Left lung (tissue), 4 donors: ENCODE measurements at regions not wholly inside any gene's neighbourhood (a gene's known extent, or its start where the extent isn't known, plus 50 kb on each side); places are given as distances from the start of the nearest gene placed in this dataset.

Experiments used
- ATAC-seq: fragments of 200-7000 bp; cut with Tn5 transposase; one replicate; pipeline ENCODE4 v1.9.1; 2020; ENCODE audit warnings: moderate library complexity
- DNase-seq, 4 donors: peaks; one replicate each; pipeline ENCODE4 v3.0.0-alpha.2; 2013 to 2020
- H3K27ac ChIP-seq, 2 donors: fragments of 200-600 bp; sonication (generic) in 1 of 2; one replicate each; pipeline versions ENCODE4 v1.5.0 to v1.8.0; 2020 to 2021
- H3K27me3 ChIP-seq, 2 donors: fragments of 200-600 bp; sonication (generic) in 1 of 2; one replicate each; pipeline versions ENCODE4 v1.5.0 to v1.8.0; 2020 to 2021
- H3K36me3 ChIP-seq, 2 donors: fragments of 200-600 bp; sonication (generic) in 1 of 2; one replicate each; pipeline versions ENCODE4 v1.5.0 to v1.8.0; 2020 to 2021
- H3K4me1 ChIP-seq, 2 donors: fragments of 200-600 bp; one replicate each; pipeline ENCODE4 v1.8.0; 2021
- H3K4me3 ChIP-seq, 2 donors: fragments of 200-600 bp; sonication (generic) in 1 of 2; one replicate each; pipeline versions ENCODE4 v1.5.0 to v1.8.0; 2020 to 2021; ENCODE audit warnings: mild to moderate bottlenecking in 1 of 2
- H3K9me3 ChIP-seq, 2 donors: fragments of 200-600 bp; sonication (generic) in 1 of 2; one replicate each; pipeline versions ENCODE4 v1.5.0 to v1.8.0; 2020 to 2021
- CTCF ChIP-seq, 2 donors: fragments of 200-600 bp; sonication (generic) in 1 of 2; IDR thresholded peaks; one replicate each; pipeline versions ENCODE4 v1.5.0 to v1.8.0; 2021; ENCODE audit warnings: antibody characterized with exemption in 2 of 2
- intact Hi-C, 2 donors: fragments of 100-400 bp; cut with DNase I; formaldehyde crosslinking; loops; one replicate each; pipeline versions ENCODE4 v1.11.2 to v1.14.2; 2022
- donor health status: DM: no; HTN: yes; CAD: no.
- donor health status: DM: no; HTN: no; CAD: no.

DNA sequence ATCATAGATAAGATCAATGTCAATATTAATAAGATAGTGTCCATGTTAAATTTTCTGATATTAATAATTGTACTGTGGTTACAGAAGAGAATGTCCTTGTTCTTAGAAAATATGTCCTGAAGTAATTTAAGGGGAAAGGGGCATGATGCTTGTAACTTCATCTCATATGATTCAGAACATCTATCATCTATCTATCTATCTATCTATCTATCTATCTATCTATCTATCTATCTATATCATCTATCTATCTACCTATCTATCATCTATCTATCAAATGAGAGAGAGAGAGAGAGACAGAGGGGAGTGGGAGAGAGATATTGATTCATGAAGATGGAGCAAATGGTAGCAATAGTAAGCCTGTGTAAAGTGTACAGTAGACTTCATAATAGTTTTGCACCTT is 124.8 kb upstream of the FAT1 start:
- H3K4me1 ChIP-seq = peaks cover 0 to 5% of the 10 kb centered on the region in 2 donors
- H3K27me3 ChIP-seq = no peaks in the 10 kb centered on the region
- no peak overlapping the region for H3K27ac ChIP-seq
- intact Hi-C loops = no loop called here
- TF ChIP-seq CTCF (IDR thresholded peaks at IDR 0.05) = no peak
- H3K36me3 ChIP-seq = no peaks in the 10 kb centered on the region
- peaks cover 0 to 8% of the 10 kb centered on the region in 2 donors for H3K9me3 ChIP-seq
- no peak for ATAC-seq
- H3K4me3 ChIP-seq = no peak overlapping the region
- DNase-seq = no peak

DNA sequence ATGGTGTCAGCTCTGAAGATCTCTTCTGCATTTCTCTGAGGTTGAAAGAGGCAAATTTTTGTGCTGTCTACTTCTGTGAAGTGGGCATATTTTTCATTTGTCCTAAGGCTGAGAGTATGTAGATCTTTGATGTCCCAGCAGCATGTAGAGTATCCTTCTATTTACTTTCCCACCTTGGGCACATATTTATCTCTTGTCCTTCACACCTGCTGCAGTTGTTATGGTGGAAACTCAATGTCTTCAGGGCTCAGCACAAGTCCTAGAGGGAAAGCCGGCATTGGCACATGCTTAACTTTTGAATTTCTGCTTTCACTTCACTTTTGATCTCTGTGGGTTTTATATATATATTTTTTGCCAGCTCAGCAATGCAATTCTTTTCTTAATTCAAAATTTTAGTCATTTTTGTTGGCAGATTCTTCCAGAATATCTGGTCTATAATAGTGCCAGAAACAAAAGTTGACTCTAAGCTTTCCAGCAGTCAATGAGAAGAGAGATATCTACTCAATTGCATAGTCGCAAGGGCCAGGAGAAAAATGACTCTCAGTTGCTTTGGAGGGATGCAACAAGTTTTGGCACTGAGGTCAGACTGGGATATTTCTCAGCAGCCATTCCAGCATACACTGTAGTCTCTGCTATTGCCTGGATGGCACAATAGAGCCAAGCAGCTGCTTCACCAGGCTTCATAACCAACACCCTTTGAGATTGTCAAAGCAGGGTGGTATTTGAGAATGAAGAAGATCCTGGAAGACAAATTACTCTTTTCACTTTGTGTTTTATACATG is 127.8 kb upstream of the FAT1 start:
- Histone ChIP-seq H3K9me3 (peaks cover 0 to 8% of the 10 kb centered on the region in 2 donors), H3K36me3 (no peaks in the 10 kb centered on the region), H3K27ac (no peak overlapping the region), H3K4me3 (no peak overlapping the region), H3K27me3 (no peaks in the 10 kb centered on the region), H3K4me1 (no peaks in the 10 kb centered on the region)
- no peak for TF ChIP-seq CTCF (IDR thresholded peaks at IDR 0.05)
- ATAC-seq (no peak), DNase-seq (no peak)
- intact Hi-C loops = no loop called here

GRCh38 chr4:186852073-186852420 is 128.4 kb upstream of the FAT1 start:
- no peaks in the 10 kb centered on the region for H3K27me3 ChIP-seq
- no peaks in the 10 kb centered on the region for H3K36me3 ChIP-seq
- TF ChIP-seq CTCF (IDR thresholded peaks at IDR 0.05) = no peak
- no peak overlapping the region for H3K4me3 ChIP-seq
- H3K4me1 ChIP-seq = no peaks in the 10 kb centered on the region
- intact Hi-C loops = no loop called here
- no peak overlapping the region for H3K27ac ChIP-seq
- H3K9me3 ChIP-seq = peaks cover 0 to 8% of the 10 kb centered on the region in 2 donors
- DNase-seq (no peak), ATAC-seq (no peak)

DNA sequence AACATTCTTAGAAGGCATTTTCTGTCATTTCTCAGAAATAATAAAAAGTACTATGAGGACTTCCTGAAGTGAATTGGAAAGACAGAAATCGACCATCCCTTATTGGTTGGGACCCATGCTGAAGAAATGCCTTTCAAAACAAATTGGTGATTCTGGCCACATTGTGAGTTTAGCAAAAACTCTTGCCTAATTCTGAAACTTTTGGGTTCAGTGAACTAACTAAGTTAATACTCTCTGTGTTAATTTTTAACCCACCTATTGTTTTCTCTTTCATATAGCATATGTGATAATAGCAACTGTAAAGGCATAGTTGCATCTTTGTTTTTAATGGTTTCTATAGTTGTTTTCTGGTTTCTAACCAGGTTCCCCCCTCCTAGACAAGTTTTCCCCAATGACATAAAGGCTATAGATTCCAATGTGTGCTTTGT is 129.3 kb upstream of the FAT1 start:
- no peak for TF ChIP-seq CTCF (IDR thresholded peaks at IDR 0.05)
- DNase-seq = no peak
- no peak overlapping the region for H3K27ac ChIP-seq
- no peaks in the 10 kb centered on the region for H3K36me3 ChIP-seq
- no peaks in the 10 kb centered on the region for H3K4me1 ChIP-seq
- intact Hi-C loops = no loop called here
- H3K4me3 ChIP-seq = no peak overlapping the region
- no peak for ATAC-seq
- H3K27me3 ChIP-seq = no peaks in the 10 kb centered on the region
- peaks cover 0 to 8% of the 10 kb centered on the region in 2 donors for H3K9me3 ChIP-seq

DNA sequence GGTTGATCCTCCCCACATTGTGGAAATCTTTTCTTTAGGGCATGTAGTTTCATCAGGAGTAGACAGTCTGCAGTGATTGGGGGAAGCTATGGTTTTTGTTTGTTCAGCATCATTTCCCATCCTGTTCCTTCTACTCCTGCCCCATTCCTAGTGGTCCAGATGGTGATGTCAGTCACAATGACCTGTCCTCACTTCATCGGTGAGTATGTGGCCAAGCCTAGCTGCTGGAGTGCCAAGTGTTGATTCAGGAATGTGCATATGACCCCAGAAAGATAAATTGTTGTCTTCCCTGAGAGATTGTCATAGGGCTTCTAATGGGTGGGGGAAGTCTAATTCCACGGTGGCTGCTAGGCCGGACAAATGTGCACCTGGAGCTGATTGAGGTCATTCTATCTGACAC is 130.6 kb upstream of the FAT1 start:
- intact Hi-C loops = no loop called here
- no peak for TF ChIP-seq CTCF (IDR thresholded peaks at IDR 0.05)
- H3K36me3 ChIP-seq = no peaks in the 10 kb centered on the region
- no peak overlapping the region for H3K27ac ChIP-seq
- DNase-seq (no peak), ATAC-seq (no peak)
- no peak overlapping the region for H3K4me3 ChIP-seq
- H3K9me3 ChIP-seq = peaks cover 0 to 8% of the 10 kb centered on the region in 2 donors
- H3K27me3 ChIP-seq = no peaks in the 10 kb centered on the region
- H3K4me1 ChIP-seq = no peaks in the 10 kb centered on the region
